Lung (tissue), 11 donors: ENCODE measurements at regions not wholly inside any gene's neighbourhood (a gene's known extent, or its start where the extent isn't known, plus 50 kb on each side); places are given as distances from the start of the nearest gene placed in this dataset.
"Not testable (repeated sequence)": the region's sequence is repeated elsewhere in the genome, so short reads cannot be mapped to it uniquely, and the experiment has no call there.

Experiments
- ATAC-seq: fragments of 200-7000 bp; cut with Tn5 transposase; one replicate; pipeline ENCODE4 v1.9.1; 2020; ENCODE audit warnings: moderate number of reproducible peaks; ENCODE audit not compliant: insufficient read depth, low FRiP score
- DNase-seq, 3 donors: peaks; one replicate each; pipeline ENCODE4 v3.0.0-alpha.2; 2013 to 2017
- H3K27ac ChIP-seq, 2 donors: one replicate each; pipeline ENCODE4 v1.5.1; 2013; ENCODE audit warnings: mild to moderate bottlenecking in 2 of 2, moderate library complexity in 2 of 2, control low read depth in 1 of 2, inconsistent platforms in 1 of 2, low read depth in 1 of 2, low read length in 1 of 2
- H3K27me3 ChIP-seq, 3 donors: one replicate each; pipeline ENCODE4 v1.5.1; 2013; ENCODE audit warnings: low read length in 2 of 3; ENCODE audit not compliant: control insufficient read depth in 3 of 3, insufficient read depth in 3 of 3
- H3K36me3 ChIP-seq, 4 donors: one replicate each; pipeline ENCODE4 v1.5.1; 2013; ENCODE audit warnings: low read length in 4 of 4, mild to moderate bottlenecking in 1 of 4, moderate library complexity in 1 of 4; ENCODE audit not compliant: control insufficient read depth in 4 of 4, insufficient read depth in 4 of 4
- H3K4me1 ChIP-seq, 5 donors: one replicate each; pipeline ENCODE4 v1.5.1; 2013; ENCODE audit warnings: low read length in 5 of 5, mild to moderate bottlenecking in 2 of 5, moderate library complexity in 1 of 5; ENCODE audit not compliant: control insufficient read depth in 5 of 5, insufficient read depth in 5 of 5
- H3K4me3 ChIP-seq: one replicate; pipeline ENCODE4 v1.5.1; 2013; ENCODE audit warnings: mild to moderate bottlenecking, control low read depth, moderate library complexity
- H3K9ac ChIP-seq, 2 donors: one replicate each; pipeline ENCODE4 v1.5.1; 2013; ENCODE audit warnings: low read length in 2 of 2, control low read depth in 1 of 2; ENCODE audit not compliant: insufficient read depth in 1 of 2
- H3K9me3 ChIP-seq, 4 donors: one replicate each; pipeline ENCODE4 v1.5.1; 2013; ENCODE audit warnings: low read length in 3 of 4, mild to moderate bottlenecking in 1 of 4, moderate library complexity in 1 of 4; ENCODE audit not compliant: control insufficient read depth in 4 of 4, insufficient read depth in 3 of 4
- WGBS, 2 donors: extraction: QIAGEN DNeasy Blood & Tissue Kit; methylation state at CpG; one replicate each; pipeline ENCODE4 v1.1.7; 2013; 5-methylcytosine and 5-hydroxymethylcytosine counted together
- TF ChIP-seq, protein P1 (sequence below): IDR thresholded peaks from 2 replicates; pipeline ENCODE4 v1.5.1; 2012; ENCODE audit warnings: mild to moderate bottlenecking; ENCODE audit errors: control extremely low read depth, extremely low read depth
- donor health status: control.
- donor health status: control.
- donor health status: Bipolar disorder and iron deficiency.
- donor health status: healthy.
- donor health status: DM: yes; HTN: yes; CAD: no.

DNA sequence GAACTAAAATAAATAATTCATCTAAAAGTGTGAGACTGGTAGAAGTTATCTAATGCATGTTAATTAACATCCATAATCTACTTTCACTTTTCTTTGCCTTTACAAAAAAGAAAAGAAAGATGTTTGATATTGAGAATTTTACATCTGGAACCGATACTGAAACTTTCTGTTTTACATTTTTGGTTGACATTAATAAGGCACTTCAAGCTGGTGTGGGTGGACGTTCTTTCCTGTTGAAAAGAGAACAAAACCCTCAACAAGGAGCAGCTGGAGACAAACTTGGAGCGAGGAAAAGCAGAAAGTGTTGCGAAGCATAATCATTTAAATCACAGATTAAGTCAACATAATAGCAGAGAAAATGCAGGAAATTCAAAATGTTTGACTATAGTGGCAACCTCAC lies 575.2 kb upstream of the ADGRB3 start:
- WGBS, 2 donors, result 60 to 72% methylated on average over 4 of the region's 4 CpGs
- Histone ChIP-seq H3K27me3 (no peaks in the 10 kb centered on the region), H3K4me3 (no peak overlapping the region), H3K4me1 (no peaks in the 10 kb centered on the region), H3K27ac (no peak overlapping the region), H3K9ac (no peak overlapping the region), H3K9me3 (peaks cover 0 to 4% (median under 1%) of the 10 kb centered on the region in 4 donors), H3K36me3 (no peaks in the 10 kb centered on the region)
- TF ChIP-seq, protein P1, sequence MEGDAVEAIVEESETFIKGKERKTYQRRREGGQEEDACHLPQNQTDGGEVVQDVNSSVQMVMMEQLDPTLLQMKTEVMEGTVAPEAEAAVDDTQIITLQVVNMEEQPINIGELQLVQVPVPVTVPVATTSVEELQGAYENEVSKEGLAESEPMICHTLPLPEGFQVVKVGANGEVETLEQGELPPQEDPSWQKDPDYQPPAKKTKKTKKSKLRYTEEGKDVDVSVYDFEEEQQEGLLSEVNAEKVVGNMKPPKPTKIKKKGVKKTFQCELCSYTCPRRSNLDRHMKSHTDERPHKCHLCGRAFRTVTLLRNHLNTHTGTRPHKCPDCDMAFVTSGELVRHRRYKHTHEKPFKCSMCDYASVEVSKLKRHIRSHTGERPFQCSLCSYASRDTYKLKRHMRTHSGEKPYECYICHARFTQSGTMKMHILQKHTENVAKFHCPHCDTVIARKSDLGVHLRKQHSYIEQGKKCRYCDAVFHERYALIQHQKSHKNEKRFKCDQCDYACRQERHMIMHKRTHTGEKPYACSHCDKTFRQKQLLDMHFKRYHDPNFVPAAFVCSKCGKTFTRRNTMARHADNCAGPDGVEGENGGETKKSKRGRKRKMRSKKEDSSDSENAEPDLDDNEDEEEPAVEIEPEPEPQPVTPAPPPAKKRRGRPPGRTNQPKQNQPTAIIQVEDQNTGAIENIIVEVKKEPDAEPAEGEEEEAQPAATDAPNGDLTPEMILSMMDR, result no peak
- ATAC-seq, result no peak
- DNase-seq, result no peak

DNA sequence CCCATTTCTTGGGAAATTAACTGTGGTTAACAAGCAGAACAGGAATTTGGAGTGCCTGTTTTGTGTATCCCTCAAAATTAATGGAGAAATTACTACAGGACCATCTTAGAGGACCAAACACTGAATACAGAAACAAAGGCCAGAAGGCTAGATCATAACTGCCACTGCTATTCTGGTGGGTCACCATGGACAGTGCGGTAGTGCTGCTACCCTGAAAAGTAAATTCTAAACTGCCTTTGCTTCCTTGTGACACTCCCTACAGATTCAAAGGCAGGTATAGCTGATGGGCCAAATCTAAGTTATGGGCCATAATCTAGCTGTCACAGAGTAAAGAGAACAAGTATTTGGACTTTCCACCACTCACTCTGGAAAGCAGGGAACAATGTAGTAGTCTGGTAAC lies 575.8 kb upstream of the ADGRB3 start:
- TF ChIP-seq, protein P1, result no peak
- 92 to 96% methylated on average over 1 of the region's 1 CpG for WGBS, 2 donors
- no peak for ATAC-seq

DNA sequence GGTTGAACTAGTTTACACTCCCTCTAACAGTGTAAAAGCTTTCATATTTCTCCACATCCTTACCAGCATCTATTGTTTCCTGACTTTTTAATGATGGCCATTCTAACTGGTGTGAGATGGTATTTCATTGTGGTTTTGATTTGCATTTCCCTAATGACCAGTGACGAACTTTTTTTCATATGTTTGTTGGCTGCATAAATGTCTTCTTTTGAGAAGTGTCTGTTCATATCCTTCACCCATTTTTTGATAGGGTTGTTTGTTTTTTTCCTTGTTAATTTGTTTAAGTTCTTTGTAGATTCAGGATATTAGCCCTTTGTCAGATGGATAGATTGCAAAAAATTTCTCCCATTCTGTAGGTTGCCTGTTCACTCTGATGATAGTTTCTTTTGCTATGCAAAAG lies 578.5 kb upstream of the ADGRB3 start:
- ATAC-seq, result not testable (repeated sequence)

More for the DNA sequence above, 575.8 kb upstream of the ADGRB3 start:
- H3K9me3 ChIP-seq, result peaks cover 0 to 4% (median under 1%) of the 10 kb centered on the region in 4 donors
- H3K27me3 ChIP-seq, result no peaks in the 10 kb centered on the region
- H3K4me3 ChIP-seq, result no peak overlapping the region
- DNase-seq, result no peak
- no peaks in the 10 kb centered on the region for H3K4me1 ChIP-seq
- no peak overlapping the region for H3K9ac ChIP-seq
- no peak overlapping the region for H3K27ac ChIP-seq
- no peaks in the 10 kb centered on the region for H3K36me3 ChIP-seq

DNA sequence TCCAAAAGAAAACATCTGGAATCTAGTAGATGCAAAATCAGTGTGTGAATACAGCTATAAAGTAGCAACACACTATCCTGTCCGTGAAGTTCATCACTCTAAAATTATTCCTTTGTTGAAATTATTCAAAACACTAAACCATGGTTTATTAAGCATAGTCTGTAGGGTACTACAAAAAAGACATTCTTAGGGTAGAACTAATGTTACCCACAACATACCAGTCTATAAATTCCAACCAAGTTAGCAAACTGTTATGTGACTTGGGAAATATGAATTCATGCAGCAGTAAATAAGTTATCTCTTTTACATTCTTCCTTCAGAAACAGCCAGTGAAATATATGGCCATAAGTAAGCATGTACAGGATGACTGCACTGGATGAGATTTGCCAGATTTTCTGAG lies 580.3 kb upstream of the ADGRB3 start:
- H3K36me3 ChIP-seq, result no peaks in the 10 kb centered on the region
- no peaks in the 10 kb centered on the region for H3K4me1 ChIP-seq
- peaks cover 0 to 4% (median 0%) of the 10 kb centered on the region in 4 donors for H3K9me3 ChIP-seq
- TF ChIP-seq, protein P1, result no peak
- ATAC-seq (no peak), DNase-seq (no peak)
- 61 to 72% methylated on average over 1 of the region's 1 CpG for whole genome bisulfite sequencing, 2 donors
- no peak overlapping the region for H3K27ac ChIP-seq
- no peaks in the 10 kb centered on the region for H3K27me3 ChIP-seq
- no peak overlapping the region for H3K9ac ChIP-seq
- no peak overlapping the region for H3K4me3 ChIP-seq

More for the DNA sequence above, 578.5 kb upstream of the ADGRB3 start:
- not testable (repeated sequence) for H3K9me3 ChIP-seq, H3K9ac ChIP-seq, DNase-seq, H3K27ac ChIP-seq, H3K27me3 ChIP-seq, H3K36me3 ChIP-seq, H3K4me3 ChIP-seq, H3K4me1 ChIP-seq
- WGBS, 2 donors, result 88 to 95% methylated on average over 1 of the region's 1 CpG
